GM19351 (cell line): ENCODE measurements at regions not wholly inside any gene's neighbourhood (a gene's known extent, or its start where the extent isn't known, plus 50 kb on each side); places are given as distances from the start of the nearest gene placed in this dataset.
"Not testable (repeated sequence)": the region's sequence is repeated elsewhere in the genome, so short reads cannot be mapped to it uniquely, and the experiment has no call there.

Experiments used
- ATAC-seq: cut with Tn5 transposase; IDR thresholded peaks from one replicate; pipeline ENCODE4 v1.9.1; 2021; ENCODE audit warnings: mild to moderate bottlenecking, moderate library complexity; ENCODE audit not compliant: unreplicated experiment

DNA sequence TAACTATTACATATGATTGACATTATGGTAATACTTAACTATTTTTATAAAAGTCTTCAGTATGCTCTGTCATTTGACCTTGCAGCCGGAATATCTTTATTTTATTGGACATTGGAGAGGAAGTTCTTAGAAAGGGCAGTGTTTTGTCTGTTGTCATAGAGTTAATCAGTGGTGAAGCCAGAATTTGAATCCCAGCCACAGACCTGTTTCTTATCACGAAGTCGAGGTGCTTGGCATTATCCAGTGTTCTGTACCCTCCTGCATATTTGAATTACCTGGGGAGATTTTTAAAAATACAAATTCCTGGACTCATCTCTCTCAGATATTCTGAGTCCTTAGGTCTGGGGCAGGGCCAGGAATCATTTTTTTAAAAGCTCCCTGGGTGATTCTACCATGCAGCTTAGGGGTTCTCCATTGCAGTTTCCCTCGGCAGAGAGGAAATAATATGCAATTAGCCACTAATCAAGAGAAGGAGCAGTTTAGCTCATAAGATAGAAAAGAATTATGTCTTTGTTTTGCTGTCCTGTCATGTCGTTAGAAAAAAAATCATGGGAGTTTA is 195.6 kb upstream of the CFAP20DC start:
- no peak for ATAC-seq

DNA sequence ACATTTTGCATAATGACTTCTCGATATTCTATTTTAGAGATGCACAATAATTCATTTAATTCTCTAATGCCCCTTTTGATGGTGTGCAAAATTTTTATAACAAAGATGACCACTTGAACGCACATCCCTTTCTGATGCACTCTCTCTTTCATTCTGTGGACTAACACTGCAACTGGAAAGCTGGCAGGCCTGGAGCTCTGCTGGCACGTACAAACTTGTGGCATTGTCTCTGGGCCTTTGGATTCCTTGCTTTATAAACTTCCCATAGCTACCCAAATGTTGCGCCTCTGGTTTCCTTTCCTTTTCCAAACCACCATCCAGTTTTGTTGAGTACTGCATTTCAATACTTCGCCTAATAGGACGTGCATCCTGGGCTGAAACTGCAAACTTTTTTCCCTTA is 194.5 kb upstream of the CFAP20DC start:
- no peak for ATAC-seq

DNA sequence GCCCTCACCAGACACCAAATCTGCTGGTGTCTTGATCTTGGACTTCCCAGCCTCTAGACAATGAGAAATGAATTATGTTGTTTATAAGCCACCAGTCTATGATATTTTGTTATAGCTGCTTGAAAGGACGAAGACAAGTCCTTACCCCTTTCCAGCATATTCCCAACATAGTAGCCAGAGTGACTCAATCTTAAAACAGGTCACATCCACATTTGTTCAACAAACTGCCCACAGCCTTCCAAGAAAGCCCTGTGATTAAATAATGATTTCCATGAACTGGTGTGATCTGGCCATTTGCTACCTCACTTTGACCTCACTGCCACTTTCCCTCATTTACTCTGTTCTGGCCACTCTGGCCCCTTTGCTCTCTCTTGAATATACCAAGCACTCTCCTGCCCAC is 193.7 kb upstream of the CFAP20DC start:
- ATAC-seq = no peak

- no peak for ATAC-seq
Observed at GRCh38 chr3:59240666-59241255, 190.9 kb upstream of the CFAP20DC start.

GRCh38 chr3:59237121-59237520 is 187.3 kb upstream of the CFAP20DC start:
- no peak for ATAC-seq

DNA sequence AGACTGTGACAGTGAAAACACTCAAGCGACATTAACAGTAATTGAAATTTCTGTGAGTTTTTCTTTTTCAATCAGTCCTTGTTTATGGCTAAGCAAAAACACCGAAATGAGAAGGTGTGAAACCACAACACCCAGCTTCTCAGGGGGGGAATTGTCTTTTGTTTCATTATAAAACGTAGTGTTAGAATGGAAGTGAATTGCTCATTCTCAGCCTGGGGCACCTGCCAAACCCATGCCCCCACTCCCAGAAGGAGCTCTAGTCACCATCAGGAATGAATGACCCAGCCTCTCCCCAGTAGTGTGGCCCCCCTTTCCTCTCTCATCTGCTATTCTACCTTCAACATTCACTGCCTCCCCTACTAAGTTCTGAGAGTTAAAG is 185.8 kb upstream of the CFAP20DC start:
- peak; percentile 90 for ATAC-seq

GRCh38 chr3:59234884-59235633 is 185.2 kb upstream of the CFAP20DC start:
- ATAC-seq = peak; percentile 12

- ATAC-seq = not testable (repeated sequence)
Observed at GRCh38 chr3:59230379-59230778, 180.6 kb upstream of the CFAP20DC start.

DNA sequence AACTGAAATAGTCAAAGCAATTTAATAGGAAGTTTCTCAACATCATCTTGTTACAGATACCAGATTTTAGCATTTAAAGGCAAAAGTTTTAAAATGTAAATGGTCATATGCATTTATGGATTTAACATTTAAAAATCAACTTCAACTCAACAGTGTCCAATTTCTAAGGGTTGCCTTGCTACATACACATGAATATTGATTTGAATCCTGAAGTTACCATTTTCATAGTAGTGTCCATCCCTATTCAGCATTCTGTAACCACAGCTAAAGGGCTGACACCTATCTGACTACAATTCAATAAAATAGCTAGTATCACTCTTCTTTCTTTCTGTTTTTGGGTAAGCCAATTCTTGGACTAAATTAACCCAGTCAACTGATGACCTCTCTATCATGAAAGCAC is 164.0 kb upstream of the CFAP20DC start:
- ATAC-seq = no peak

DNA sequence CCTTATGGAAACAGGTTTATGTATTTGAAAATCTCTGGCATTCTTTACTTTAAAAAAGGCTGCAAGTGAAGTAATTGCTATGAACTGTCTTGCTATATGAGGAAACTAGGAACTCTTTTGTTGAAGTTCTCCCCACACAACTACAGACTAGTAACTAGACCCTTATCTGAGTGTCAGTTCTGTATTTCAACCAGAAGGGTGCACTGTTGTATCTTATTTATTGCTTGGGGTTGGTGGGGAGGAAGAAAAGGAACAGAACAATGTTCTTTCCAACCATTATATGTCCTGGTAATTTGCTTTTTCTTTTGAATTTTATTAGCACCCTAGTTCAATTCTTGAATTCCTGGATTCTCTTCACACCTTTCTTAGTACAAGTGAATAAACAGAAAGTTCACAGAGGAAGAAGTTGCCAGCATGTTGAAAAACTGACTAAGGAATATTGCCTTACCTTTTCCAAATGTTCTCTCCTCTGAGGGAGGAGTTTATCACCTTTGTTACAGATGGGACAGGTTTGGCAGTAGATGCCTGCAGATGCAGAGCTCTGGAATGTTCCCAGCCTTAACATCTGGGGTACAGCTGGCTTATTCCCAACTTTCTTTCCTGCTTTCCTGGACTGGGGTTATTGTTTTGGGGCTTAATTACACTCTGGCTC is 162.4 kb upstream of the CFAP20DC start:
- no peak for ATAC-seq

- ATAC-seq = no peak
Observed at GRCh38 chr3:59210260-59210659, 160.4 kb upstream of the CFAP20DC start.

- ATAC-seq = no peak
Observed at GRCh38 chr3:59192473-59192872, 142.6 kb upstream of the CFAP20DC start.

DNA sequence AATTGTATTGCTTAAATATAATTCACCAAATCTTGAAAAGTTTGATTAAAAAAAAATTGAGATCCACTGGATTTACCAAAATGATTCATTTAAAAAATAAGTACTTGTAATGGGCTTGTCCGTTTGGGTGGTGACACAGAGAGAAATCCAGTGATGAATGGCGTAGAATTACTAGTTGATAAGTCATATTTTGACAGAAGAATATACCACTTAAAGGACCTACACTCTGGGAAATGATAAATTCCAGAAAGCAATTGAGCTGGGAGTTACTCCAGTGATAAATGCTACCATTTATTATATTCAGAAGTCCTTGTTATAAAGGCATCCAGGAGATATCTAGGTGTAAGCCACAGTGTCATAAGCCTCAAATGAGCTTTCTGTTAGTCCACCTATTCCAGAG is 141.8 kb upstream of the CFAP20DC start:
- ATAC-seq = no peak

DNA sequence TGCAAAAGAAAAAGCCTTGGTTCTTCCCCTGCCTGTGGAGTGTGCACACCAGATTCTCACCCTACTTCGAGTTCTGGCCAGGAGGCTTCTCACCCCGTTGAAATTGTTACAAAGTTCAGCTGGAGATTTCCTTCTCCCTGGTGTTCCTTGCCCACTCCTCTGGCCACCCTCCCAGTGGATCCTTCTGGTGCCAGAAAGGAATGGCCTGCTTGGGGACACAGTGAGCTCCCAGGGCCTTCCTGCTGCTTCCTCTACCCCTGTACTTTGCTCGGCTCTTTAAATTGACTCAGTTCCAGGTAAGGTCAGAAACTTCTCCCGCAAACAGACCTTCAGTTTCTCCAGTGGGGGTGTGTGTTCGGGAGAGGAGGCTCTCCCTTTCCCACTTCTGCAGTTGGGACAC is 140.1 kb upstream of the CFAP20DC start:
- ATAC-seq = no peak

- ATAC-seq = no peak
Observed at GRCh38 chr3:59189526-59189925, 139.7 kb upstream of the CFAP20DC start.

DNA sequence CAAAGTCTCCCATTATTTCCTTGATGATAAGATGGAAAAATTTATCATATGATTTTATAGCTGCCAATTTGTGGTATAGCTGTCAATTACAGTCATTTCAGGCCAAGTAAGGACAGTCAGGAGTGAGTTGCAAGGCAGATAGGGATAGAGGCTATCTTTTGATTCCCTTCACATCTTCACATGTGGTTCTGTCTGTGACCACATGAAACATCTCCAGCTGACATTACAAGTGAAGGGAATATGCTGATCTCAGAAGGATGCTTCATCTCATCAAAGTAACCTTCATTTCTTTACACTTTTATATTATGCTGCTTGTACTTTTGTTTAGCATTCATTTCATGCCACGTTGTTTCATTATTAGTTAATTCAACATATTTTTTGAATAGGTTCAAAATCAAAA is 136.9 kb upstream of the CFAP20DC start:
- ATAC-seq = no peak

- ATAC-seq = no peak
Observed at GRCh38 chr3:59185591-59186369, 136.0 kb upstream of the CFAP20DC start.

GRCh38 chr3:59180006-59180405 is 130.2 kb upstream of the CFAP20DC start:
- ATAC-seq = no peak

GRCh38 chr3:59178698-59179097 is 128.9 kb upstream of the CFAP20DC start:
- ATAC-seq = no peak

GRCh38 chr3:59171491-59171890 is 121.7 kb upstream of the CFAP20DC start:
- ATAC-seq = no peak

DNA sequence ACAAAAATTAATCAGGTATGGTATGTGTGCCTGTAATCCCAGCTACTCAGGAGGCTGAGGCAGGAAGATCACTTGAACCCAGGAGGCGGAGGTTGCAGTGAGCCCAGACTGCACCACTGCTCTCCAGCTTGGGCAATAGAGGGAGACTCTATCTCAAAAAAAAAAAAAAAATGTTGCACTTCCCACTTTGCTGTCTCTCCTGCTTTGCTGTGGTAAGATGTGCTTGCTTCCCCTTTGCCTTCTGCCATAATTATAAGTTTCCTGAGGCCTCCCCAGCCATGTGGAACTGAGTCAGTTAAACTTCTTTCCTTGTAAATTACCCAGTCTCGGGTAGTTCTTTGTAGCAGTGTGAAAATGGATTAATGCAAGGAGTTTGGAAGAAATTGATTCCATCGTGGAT is 120.3 kb upstream of the CFAP20DC start:
- ATAC-seq = not testable (repeated sequence)
